ENCODE measurements at regions not wholly inside any gene's neighbourhood (a gene's known extent, or its start where the extent isn't known, plus 50 kb on each side); places are given as distances from the start of the nearest gene placed in this dataset.
A peak's percentile ranks its signal among the peaks of the same experiment; 100 is the strongest.

- ATAC-seq (no peak), FAIRE-seq (no peak), DNase-seq (ENCODE audit: extremely low read depth in 1 of 4, low spot score in 3 of 4) (no peak)
- no peaks in the 10 kb centered on the region for H3K9me1 ChIP-seq (ENCODE audit: control insufficient read depth, insufficient read depth, low read length)
- intact Hi-C loops (cut with micrococcal nuclease) (no loop called here), in situ Hi-C loops (cut with MboI) (no loop called here)
- no peaks in the 10 kb centered on the region for H3K79me2 ChIP-seq (ENCODE audit: control insufficient read depth, insufficient read depth, low read length)
- no peak overlapping the region for H3K4me2 ChIP-seq (ENCODE audit: insufficient read depth, low read length)
- no TSS peak for BruUV-seq (replicated peaks)
- ChIA-PET CTCF (ENCODE audit: low intra/inter-chr PET ratio) (no interaction called here), POLR2A (no interaction called here)
- H3K4me3 ChIP-seq, result no peak overlapping the region
- WGBS (ENCODE audit: insufficient coverage, low coverage, missing lambda C conversion rate), result 1% methylated on average over 4 of the region's 4 CpGs
- no peak overlapping the region for H3K9ac ChIP-seq (ENCODE audit: insufficient read depth in 1 of 2, low read depth in 2 of 2, low read length in 2 of 2)
- H3K9me3 ChIP-seq (replicated peaks; ENCODE audit: control insufficient read depth, insufficient read depth, low read depth, low read length), result peaks cover 6% of the 10 kb centered on the region; the same call in 1 of the 2 replicates
- no peaks in the 10 kb centered on the region for H4K20me1 ChIP-seq (replicated peaks; ENCODE audit: control insufficient read depth, insufficient read depth, low read length)
- no peaks in the 10 kb centered on the region for H3K36me3 ChIP-seq (ENCODE audit: control insufficient read depth, insufficient read depth, low read length)
- H3K27ac ChIP-seq (ENCODE audit: extremely low read depth, low read depth, low read length), result no peak overlapping the region
- TF ChIP-seq TRIM24 (IDR thresholded peaks at IDR 0.05), result peak in 1 of 2 experiments; percentile 50; a peak in 1 of 4 replicates
- TF ChIP-seq, protein P1, sequence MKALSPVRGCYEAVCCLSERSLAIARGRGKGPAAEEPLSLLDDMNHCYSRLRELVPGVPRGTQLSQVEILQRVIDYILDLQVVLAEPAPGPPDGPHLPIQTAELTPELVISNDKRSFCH (CRISPR knock-in tag; IDR thresholded peaks at IDR 0.05), result no peak
- TF ChIP-seq, protein P1 (tag; IDR thresholded peaks at IDR 0.05), result no peak
- TF ChIP-seq, protein P2, sequence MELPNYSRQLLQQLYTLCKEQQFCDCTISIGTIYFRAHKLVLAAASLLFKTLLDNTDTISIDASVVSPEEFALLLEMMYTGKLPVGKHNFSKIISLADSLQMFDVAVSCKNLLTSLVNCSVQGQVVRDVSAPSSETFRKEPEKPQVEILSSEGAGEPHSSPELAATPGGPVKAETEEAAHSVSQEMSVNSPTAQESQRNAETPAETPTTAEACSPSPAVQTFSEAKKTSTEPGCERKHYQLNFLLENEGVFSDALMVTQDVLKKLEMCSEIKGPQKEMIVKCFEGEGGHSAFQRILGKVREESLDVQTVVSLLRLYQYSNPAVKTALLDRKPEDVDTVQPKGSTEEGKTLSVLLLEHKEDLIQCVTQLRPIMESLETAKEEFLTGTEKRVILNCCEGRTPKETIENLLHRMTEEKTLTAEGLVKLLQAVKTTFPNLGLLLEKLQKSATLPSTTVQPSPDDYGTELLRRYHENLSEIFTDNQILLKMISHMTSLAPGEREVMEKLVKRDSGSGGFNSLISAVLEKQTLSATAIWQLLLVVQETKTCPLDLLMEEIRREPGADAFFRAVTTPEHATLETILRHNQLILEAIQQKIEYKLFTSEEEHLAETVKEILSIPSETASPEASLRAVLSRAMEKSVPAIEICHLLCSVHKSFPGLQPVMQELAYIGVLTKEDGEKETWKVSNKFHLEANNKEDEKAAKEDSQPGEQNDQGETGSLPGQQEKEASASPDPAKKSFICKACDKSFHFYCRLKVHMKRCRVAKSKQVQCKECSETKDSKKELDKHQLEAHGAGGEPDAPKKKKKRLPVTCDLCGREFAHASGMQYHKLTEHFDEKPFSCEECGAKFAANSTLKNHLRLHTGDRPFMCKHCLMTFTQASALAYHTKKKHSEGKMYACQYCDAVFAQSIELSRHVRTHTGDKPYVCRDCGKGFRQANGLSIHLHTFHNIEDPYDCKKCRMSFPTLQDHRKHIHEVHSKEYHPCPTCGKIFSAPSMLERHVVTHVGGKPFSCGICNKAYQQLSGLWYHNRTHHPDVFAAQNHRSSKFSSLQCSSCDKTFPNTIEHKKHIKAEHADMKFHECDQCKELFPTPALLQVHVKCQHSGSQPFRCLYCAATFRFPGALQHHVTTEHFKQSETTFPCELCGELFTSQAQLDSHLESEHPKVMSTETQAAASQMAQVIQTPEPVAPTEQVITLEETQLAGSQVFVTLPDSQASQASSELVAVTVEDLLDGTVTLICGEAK (IDR thresholded peaks at IDR 0.05), result no peak
- TF ChIP-seq, protein P2 (CRISPR knock-in tag; IDR thresholded peaks at IDR 0.05), result no peak
- TF ChIP-seq MAFG (tag; conservative IDR thresholded peaks at IDR 0.05), result peak; percentile 63
- peak; percentile 67 for TF ChIP-seq NFE2 (IDR thresholded peaks at IDR 0.05; ENCODE audit: low read depth)
- TF ChIP-seq CC2D1A (IDR thresholded peaks at IDR 0.05), result no peak
- peak; percentile 14; the same call in 1 of the 2 replicates for TF ChIP-seq MAFF (IDR thresholded peaks at IDR 0.05; ENCODE audit: low read length)
- 0 out of 2 replicates have a peak, but pooled peaks have one; percentile 25 for TF ChIP-seq C11orf30 (IDR thresholded peaks at IDR 0.05; ENCODE audit: low read depth)
- TF ChIP-seq NFE2L1 (tag; IDR thresholded peaks at IDR 0.05; ENCODE audit: borderline replicate concordance, low read depth), result peak; percentile 18; the same call in 1 of the 2 replicates
- TF ChIP-seq ESRRA (IDR thresholded peaks at IDR 0.05; ENCODE audit: borderline replicate concordance, low read depth), result no peak
- peaks cover 0 to 7% of the 10 kb centered on the region in 2 experiments; a peak in 1 of 5 replicates for H3K27me3 ChIP-seq (ENCODE audit: control insufficient read depth in 2 of 2, insufficient read depth in 2 of 2, low read length in 2 of 2)
- no peak overlapping the region for H2AFZ ChIP-seq (ENCODE audit: low read depth, low read length)
- H3K4me1 ChIP-seq (replicated peaks in 1 of 2; ENCODE audit: control insufficient read depth in 2 of 2, insufficient read depth in 2 of 2, low read length in 2 of 2), result peaks cover 0 to 3% of the 10 kb centered on the region in 2 experiments; a peak in 2 of 5 replicates
Measured at GRCh38 chr17:62912363-62912762, 53.7 kb upstream of the TANC2 start.
